Hepatocyte (in vitro differentiated cells): ENCODE measurements at regions not wholly inside any gene's neighbourhood (a gene's known extent, or its start where the extent isn't known, plus 50 kb on each side); places are given as distances from the start of the nearest gene placed in this dataset.

Experiments used
- DNase-seq: peaks from one replicate; pipeline ENCODE4 v3.0.0-alpha.2; 2016; ENCODE audit warnings: low spot score
- H2AFZ ChIP-seq: fragments of 200-600 bp; sonication (generic); 2 replicates; pipeline ENCODE4 v1.6.0; 2016; ENCODE audit warnings: antibody characterized with exemption, mild to moderate bottlenecking
- H3K27ac ChIP-seq: fragments of 200-600 bp; sonication (generic); 2 replicates; pipeline ENCODE4 v1.5.1; 2016; ENCODE audit warnings: mild to moderate bottlenecking
- H3K27me3 ChIP-seq: fragments of 200-600 bp; sonication (generic); 2 replicates; pipeline ENCODE4 v1.6.1; 2016
- H3K36me3 ChIP-seq: fragments of 200-600 bp; sonication (generic); replicated peaks from 2 replicates; pipeline ENCODE4 v1.5.1; 2016; ENCODE audit warnings: low read depth; ENCODE audit not compliant: insufficient read depth
- H3K4me1 ChIP-seq: fragments of 200-600 bp; sonication (generic); 2 replicates; pipeline ENCODE4 v1.5.1; 2016; ENCODE audit warnings: mild to moderate bottlenecking, moderate library complexity; ENCODE audit not compliant: insufficient read depth
- H3K4me2 ChIP-seq: fragments of 200-600 bp; sonication (generic); 2 replicates; pipeline ENCODE4 v1.6.0; 2016
- H3K4me3 ChIP-seq: fragments of 200-600 bp; sonication (generic); 2 replicates; pipeline ENCODE4 v1.5.1; 2016; ENCODE audit warnings: mild to moderate bottlenecking
- H3K79me2 ChIP-seq: fragments of 200-600 bp; sonication (generic); 2 replicates; pipeline ENCODE4 v1.6.0; 2017; ENCODE audit warnings: mild to moderate bottlenecking
- H3K9me2 ChIP-seq: fragments of 200-600 bp; sonication (generic); replicated peaks from 2 replicates; pipeline ENCODE4 v1.6.0; 2017; ENCODE audit warnings: mild to moderate bottlenecking; ENCODE audit not compliant: insufficient read depth
- H3K9me3 ChIP-seq: fragments of 200-600 bp; sonication (generic); 2 replicates; pipeline ENCODE4 v1.5.1; 2016; ENCODE audit warnings: low read depth, mild to moderate bottlenecking
- H4K20me1 ChIP-seq: fragments of 200-600 bp; sonication (generic); 2 replicates; pipeline ENCODE4 v1.6.0; 2016; ENCODE audit warnings: mild to moderate bottlenecking; ENCODE audit not compliant: insufficient read depth, poor library complexity, severe bottlenecking
- EZH2 ChIP-seq: fragments of 200-600 bp; sonication (generic); IDR thresholded peaks from 2 replicates; pipeline ENCODE4 v1.6.1; 2016; ENCODE audit warnings: antibody characterized with exemption, mild to moderate bottlenecking, borderline replicate concordance
- EZH2phosphoT487 ChIP-seq: fragments of 200-600 bp; sonication (generic); IDR thresholded peaks from one replicate; pipeline ENCODE4 v1.6.1; 2018; ENCODE audit warnings: antibody characterized with exemption, mild to moderate bottlenecking, low read depth, moderate library complexity; ENCODE audit not compliant: unreplicated experiment, severe bottlenecking
- WGBS: methylation state at CpG from one replicate; pipeline ENCODE4 v1.1.6; 2016; ENCODE audit warnings: low lambda C conversion rate; ENCODE audit errors: missing lambda C conversion rate; 5-methylcytosine and 5-hydroxymethylcytosine counted together
- TF ChIP-seq, protein P1 (sequence below): fragments of 200-600 bp; sonication (generic); IDR thresholded peaks from 2 replicates; pipeline ENCODE4 v1.5.1; 2016; ENCODE audit warnings: antibody characterized with exemption, mild to moderate bottlenecking; ENCODE audit not compliant: poor library complexity

DNA sequence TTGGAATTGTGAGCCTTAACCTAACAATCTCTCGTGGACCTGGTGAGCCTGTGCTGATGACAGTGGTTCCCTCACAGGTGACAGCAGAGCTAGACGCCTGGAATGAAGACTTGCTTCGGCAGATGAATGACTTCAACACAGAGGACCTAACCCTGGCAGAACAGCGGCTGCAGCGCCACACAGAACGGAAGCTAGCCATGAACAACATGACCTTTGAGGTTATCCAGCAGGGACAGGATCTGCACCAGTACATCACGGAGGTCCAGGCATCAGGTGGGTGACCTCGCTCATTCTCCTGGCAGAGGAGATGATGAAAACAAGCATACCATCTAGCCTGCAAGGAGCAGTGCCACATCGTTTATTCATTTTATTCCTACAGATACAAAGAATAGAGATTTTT lies 316.9 kb upstream of the UMPS start:
- Histone ChIP-seq H2AFZ (no peak overlapping the region), H3K36me3 (no peaks in the 10 kb centered on the region), H3K79me2 (no peaks in the 10 kb centered on the region), H3K27me3 (no peaks in the 10 kb centered on the region), H3K9me2 (no peaks in the 10 kb centered on the region), H3K4me3 (no peak overlapping the region), H3K27ac (no peak overlapping the region), H4K20me1 (no peaks in the 10 kb centered on the region), H3K4me1 (peaks cover 7% of the 10 kb centered on the region), H3K9me3 (no peaks in the 10 kb centered on the region), H3K4me2 (no peak overlapping the region)
- DNase-seq = no peak
- 96% methylated on average over 9 of the region's 9 CpGs for whole genome bisulfite sequencing
- no peak for TF ChIP-seq EZH2phosphoT487
- TF ChIP-seq EZH2 = no peak
- TF ChIP-seq, protein P1, sequence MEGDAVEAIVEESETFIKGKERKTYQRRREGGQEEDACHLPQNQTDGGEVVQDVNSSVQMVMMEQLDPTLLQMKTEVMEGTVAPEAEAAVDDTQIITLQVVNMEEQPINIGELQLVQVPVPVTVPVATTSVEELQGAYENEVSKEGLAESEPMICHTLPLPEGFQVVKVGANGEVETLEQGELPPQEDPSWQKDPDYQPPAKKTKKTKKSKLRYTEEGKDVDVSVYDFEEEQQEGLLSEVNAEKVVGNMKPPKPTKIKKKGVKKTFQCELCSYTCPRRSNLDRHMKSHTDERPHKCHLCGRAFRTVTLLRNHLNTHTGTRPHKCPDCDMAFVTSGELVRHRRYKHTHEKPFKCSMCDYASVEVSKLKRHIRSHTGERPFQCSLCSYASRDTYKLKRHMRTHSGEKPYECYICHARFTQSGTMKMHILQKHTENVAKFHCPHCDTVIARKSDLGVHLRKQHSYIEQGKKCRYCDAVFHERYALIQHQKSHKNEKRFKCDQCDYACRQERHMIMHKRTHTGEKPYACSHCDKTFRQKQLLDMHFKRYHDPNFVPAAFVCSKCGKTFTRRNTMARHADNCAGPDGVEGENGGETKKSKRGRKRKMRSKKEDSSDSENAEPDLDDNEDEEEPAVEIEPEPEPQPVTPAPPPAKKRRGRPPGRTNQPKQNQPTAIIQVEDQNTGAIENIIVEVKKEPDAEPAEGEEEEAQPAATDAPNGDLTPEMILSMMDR = no peak

DNA sequence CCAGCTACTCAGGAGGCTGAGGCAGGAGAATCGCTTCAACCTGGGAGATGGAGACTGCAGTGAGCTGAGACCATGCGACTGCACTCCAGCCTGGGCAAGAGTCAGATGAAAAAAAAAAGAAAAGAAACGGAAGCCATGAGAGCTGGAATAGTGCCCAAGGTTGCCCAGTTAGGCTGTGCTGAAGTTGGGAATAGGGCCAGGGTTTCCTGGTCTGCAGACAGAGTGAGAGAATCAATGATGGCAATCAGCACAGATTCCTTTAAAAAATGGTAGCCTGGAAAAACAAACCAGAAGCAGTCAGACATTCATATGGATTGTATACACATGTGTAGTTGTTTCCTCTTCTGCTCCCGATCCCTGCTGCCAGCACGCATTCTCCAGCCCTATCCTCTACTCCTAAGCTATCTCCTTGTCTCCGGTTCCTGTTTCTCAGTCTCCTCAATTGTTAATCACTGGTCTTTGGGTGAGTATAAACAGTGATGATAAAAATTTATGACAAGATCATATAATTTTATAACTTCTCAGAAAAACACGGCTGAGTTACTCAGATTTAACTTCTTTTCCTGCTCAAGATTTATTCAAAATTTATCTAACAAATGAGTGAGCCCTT lies 316.2 kb upstream of the UMPS start:
- no peak for TF ChIP-seq EZH2
- TF ChIP-seq EZH2phosphoT487 = no peak
- TF ChIP-seq, protein P1 = no peak
- no peak overlapping the region for H3K27ac ChIP-seq
- no peaks in the 10 kb centered on the region for H3K27me3 ChIP-seq
- H3K4me2 ChIP-seq = no peak overlapping the region
- no peaks in the 10 kb centered on the region for H3K9me2 ChIP-seq
- no peaks in the 10 kb centered on the region for H4K20me1 ChIP-seq
- DNase-seq = no peak
- H3K4me1 ChIP-seq = peaks cover 7% of the 10 kb centered on the region
- H3K9me3 ChIP-seq = no peaks in the 10 kb centered on the region
- no peak overlapping the region for H3K4me3 ChIP-seq
- H2AFZ ChIP-seq = no peak overlapping the region
- H3K36me3 ChIP-seq = no peaks in the 10 kb centered on the region
- 88% methylated on average over 7 of the region's 7 CpGs for WGBS
- no peaks in the 10 kb centered on the region for H3K79me2 ChIP-seq

DNA sequence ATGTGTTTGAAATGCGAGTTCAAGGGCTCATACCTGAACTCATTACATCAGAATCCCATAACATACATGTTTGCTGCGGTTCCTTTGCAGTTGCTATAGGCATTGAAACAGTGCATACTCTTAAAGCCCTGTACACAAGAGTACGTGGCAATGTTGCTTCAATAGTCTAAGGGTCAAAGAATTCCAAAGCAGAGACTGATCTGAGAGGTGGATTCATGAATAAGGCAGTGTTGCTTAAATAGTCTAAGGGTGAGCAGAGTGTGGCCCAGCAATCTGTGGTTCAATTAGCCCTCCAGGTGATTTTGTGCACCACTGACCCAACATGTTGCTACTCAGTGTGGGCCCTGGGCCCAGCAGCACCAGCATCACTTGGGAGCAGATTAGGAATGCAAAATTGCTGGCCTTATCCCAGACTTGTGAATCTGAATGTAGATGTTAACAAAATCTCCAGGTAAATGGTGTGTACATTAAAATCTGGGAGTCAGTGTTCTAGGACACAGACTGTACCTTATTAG lies 314.7 kb upstream of the UMPS start:
- 91% methylated on average over 3 of the region's 3 CpGs for WGBS
- no peak overlapping the region for H3K27ac ChIP-seq
- TF ChIP-seq, protein P1 = no peak

DNA sequence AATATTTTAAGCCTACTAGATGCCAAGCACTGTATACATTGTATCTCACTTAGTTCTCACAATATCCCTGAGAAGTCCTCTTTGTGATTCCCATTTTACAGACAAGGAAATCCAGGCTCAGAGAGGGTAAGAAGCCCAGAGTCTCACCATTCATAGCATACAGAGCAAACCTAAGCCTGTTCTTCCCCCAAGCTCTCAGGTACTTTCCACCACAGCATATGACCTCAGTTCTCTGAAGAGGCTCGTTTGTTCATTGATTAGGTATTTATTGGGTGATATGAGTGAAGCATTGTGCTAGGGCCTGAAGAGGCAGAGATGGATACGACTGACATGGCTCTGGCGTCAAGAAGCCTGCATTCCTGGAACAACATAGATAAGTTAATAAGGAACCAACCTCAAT lies 310.9 kb upstream of the UMPS start:
- no peaks in the 10 kb centered on the region for H3K36me3 ChIP-seq
- no peaks in the 10 kb centered on the region for H3K9me2 ChIP-seq
- H3K27me3 ChIP-seq = no peaks in the 10 kb centered on the region
- H3K27ac ChIP-seq = no peak overlapping the region
- WGBS = 54% methylated on average over 3 of the region's 3 CpGs
- no peak overlapping the region for H3K4me3 ChIP-seq
- no peaks in the 10 kb centered on the region for H3K79me2 ChIP-seq
- no peak for DNase-seq
- H3K9me3 ChIP-seq = no peaks in the 10 kb centered on the region
- no peak overlapping the region for H2AFZ ChIP-seq
- no peaks in the 10 kb centered on the region for H4K20me1 ChIP-seq
- no peaks in the 10 kb centered on the region for H3K4me1 ChIP-seq
- H3K4me2 ChIP-seq = no peak overlapping the region
- TF ChIP-seq EZH2phosphoT487 = no peak
- TF ChIP-seq, protein P1 = no peak
- TF ChIP-seq EZH2 = no peak

More for the DNA sequence above, 314.7 kb upstream of the UMPS start:
- Histone ChIP-seq H4K20me1 (no peaks in the 10 kb centered on the region), H3K79me2 (no peaks in the 10 kb centered on the region), H3K9me2 (no peaks in the 10 kb centered on the region), H3K4me1 (no peaks in the 10 kb centered on the region), H3K36me3 (no peaks in the 10 kb centered on the region), H3K27me3 (no peaks in the 10 kb centered on the region), H2AFZ (no peak overlapping the region), H3K9me3 (no peaks in the 10 kb centered on the region), H3K4me2 (no peak overlapping the region), H3K4me3 (no peak overlapping the region)
- no peak for DNase-seq
